ENCODE measurements at regions not wholly inside any gene's neighbourhood (a gene's known extent, or its start where the extent isn't known, plus 50 kb on each side); places are given as distances from the start of the nearest gene placed in this dataset.

- DNase-seq (ENCODE audit: extremely low read depth, low read depth): no peak
- TF ChIP-seq CTCF (IDR thresholded peaks at IDR 0.05; ENCODE audit: low read depth, low read length): no peak
Observed at GRCh38 chr3:127375151-127375930, 87.5 kb upstream of the PRR20G start.

- DNase-seq (ENCODE audit: extremely low read depth, low read depth): no peak
- peak; percentile 26 for TF ChIP-seq CTCF (IDR thresholded peaks at IDR 0.05; ENCODE audit: low read depth, low read length)
Observed at GRCh38 chr3:127374086-127375010, 86.5 kb upstream of the PRR20G start.

GRCh38 chr3:127373441-127374085, 85.7 kb upstream of the PRR20G start:
- TF ChIP-seq CTCF (IDR thresholded peaks at IDR 0.05; ENCODE audit: low read depth, low read length): no peak
- DNase-seq (ENCODE audit: extremely low read depth, low read depth): no peak

DNA sequence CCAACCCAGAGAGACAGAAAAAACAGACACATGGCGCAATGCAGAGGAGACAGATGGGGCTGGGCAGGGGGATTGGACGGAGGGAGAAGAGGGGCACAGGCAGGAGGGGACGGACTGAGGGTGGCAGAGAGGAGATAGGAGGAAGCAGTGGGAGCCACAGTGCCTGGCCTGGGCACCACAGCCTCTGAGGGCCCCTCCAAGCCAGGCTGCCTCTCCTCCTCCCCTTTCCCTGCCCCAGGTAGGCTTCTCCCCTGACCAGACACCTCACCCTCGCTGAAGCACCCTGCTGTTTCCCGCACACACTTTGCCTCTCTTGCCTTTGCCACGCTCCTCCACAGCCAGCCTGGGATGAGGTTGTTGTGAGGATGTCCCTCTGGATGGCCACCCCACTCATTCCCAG, 84.0 kb upstream of the PRR20G start:
- TF ChIP-seq CTCF (IDR thresholded peaks at IDR 0.05; ENCODE audit: low read depth, low read length): no peak
- no peak for DNase-seq (ENCODE audit: extremely low read depth, low read depth)

DNA sequence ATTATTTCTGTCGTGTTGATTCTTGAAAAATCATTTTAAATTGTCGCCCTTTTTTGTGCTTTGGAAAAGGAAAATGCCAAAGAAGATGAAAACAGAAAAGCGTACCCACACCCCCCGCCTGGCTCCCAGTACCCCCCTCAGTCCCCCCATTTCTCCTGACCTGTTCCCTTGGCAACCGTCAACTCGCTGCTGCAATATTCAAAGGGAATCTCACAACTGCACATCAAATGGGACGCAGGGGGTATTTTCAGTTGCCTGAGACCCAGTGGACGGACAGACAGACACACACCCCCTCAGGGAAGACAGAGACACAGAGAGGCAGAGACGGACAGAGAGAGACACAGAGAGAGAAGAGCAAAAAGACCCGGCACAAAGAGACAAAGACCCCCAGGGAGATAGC, 83.5 kb upstream of the PRR20G start:
- no peak for DNase-seq (ENCODE audit: extremely low read depth, low read depth)
- no peak for TF ChIP-seq CTCF (IDR thresholded peaks at IDR 0.05; ENCODE audit: low read depth, low read length)

GRCh38 chr3:127370906-127371305, 83.1 kb upstream of the PRR20G start:
- no peak for DNase-seq (ENCODE audit: extremely low read depth, low read depth)
- TF ChIP-seq CTCF (IDR thresholded peaks at IDR 0.05; ENCODE audit: low read depth, low read length): no peak

Data from AG09319 (cell line).